ENCODE measurements at regions not wholly inside any gene's neighbourhood (a gene's known extent, or its start where the extent isn't known, plus 50 kb on each side); places are given as distances from the start of the nearest gene placed in this dataset.

GRCh38 chr9:74404620-74405019 lies 92.5 kb upstream of the RORB start:
- TF ChIP-seq CTCF (IDR thresholded peaks at IDR 0.05), result no peak
- TF ChIP-seq POLR2A (IDR thresholded peaks at IDR 0.05), result no peak
- no peak for TF ChIP-seq POLR2AphosphoS5 (IDR thresholded peaks at IDR 0.05)
- TF ChIP-seq EP300 (IDR thresholded peaks at IDR 0.05), result no peak

Data from stomach (tissue), 4 donors.